Psoas muscle (tissue), 7 donors: ENCODE measurements at regions not wholly inside any gene's neighbourhood (a gene's known extent, or its start where the extent isn't known, plus 50 kb on each side); places are given as distances from the start of the nearest gene placed in this dataset.
"Not testable (repeated sequence)": the region's sequence is repeated elsewhere in the genome, so short reads cannot be mapped to it uniquely, and the experiment has no call there.

Source experiments
- ATAC-seq, 4 donors: fragments of 200-7000 bp; cut with Tn5 transposase; one replicate each; pipeline ENCODE4 v1.9.1; 2020; ENCODE audit warnings: moderate library complexity in 3 of 4, mild to moderate bottlenecking in 2 of 4
- DNase-seq, 2 donors: peaks; one replicate each; pipeline ENCODE4 v3.0.0-alpha.2; 2020
- H3K27ac ChIP-seq: fragments of 200-600 bp; one replicate; pipeline ENCODE4 v1.8.0; 2022
- H3K27me3 ChIP-seq, 3 donors: fragments of 200-600 bp in 1 of 3; one replicate each; pipeline versions ENCODE4 v1.6.1 to v1.8.0; 2013 to 2022; ENCODE audit warnings: low read length in 2 of 3, mild to moderate bottlenecking in 2 of 3, moderate library complexity in 1 of 3; ENCODE audit not compliant: insufficient read depth in 3 of 3
- H3K36me3 ChIP-seq, 2 donors: fragments of 200-600 bp in 1 of 2; one replicate each; pipeline versions ENCODE4 v1.6.1 to v1.8.0; 2013 to 2022; ENCODE audit warnings: low read depth in 1 of 2, mild to moderate bottlenecking in 1 of 2, moderate library complexity in 1 of 2; ENCODE audit not compliant: insufficient read depth in 1 of 2
- H3K4me1 ChIP-seq: fragments of 200-600 bp; one replicate; pipeline ENCODE4 v1.8.0; 2022
- H3K4me3 ChIP-seq: fragments of 200-600 bp; one replicate; pipeline ENCODE4 v1.8.0; 2022; ENCODE audit warnings: mild to moderate bottlenecking
- H3K9me3 ChIP-seq: fragments of 200-600 bp; one replicate; pipeline ENCODE4 v1.8.0; 2022
- CTCF ChIP-seq: fragments of 200-600 bp; IDR thresholded peaks from one replicate; pipeline ENCODE4 v1.8.0; 2022; ENCODE audit warnings: antibody characterized with exemption
- WGBS, 3 donors: extraction: QIAGEN DNeasy Blood & Tissue Kit; methylation state at CpG; one replicate each; pipeline versions ENCODE4 v1.1.6 to v1.1.7; 2013; 5-methylcytosine and 5-hydroxymethylcytosine counted together
- intact Hi-C, 2 donors: fragments of 100-400 bp; cut with DNase I; formaldehyde crosslinking; loops; one replicate each; pipeline versions ENCODE4 v1.11.0 to v1.14.2; 2022
- donor health status: healthy with polysubstance abuse.
- donor health status: DM: no; HTN: no; CAD: no; lungs with moderate emphysema.
- donor health status: Bipolar disorder and iron deficiency.
- donor health status: healthy.
- donor health status: DM: yes; HTN: yes; CAD: no.
- donor health status: DM: no; HTN: no; CAD: no.
- donor health status: DM: yes; HTN: yes; CAD: no.

- no peaks in the 10 kb centered on the region for H3K27me3 ChIP-seq
- no peaks in the 10 kb centered on the region for H3K9me3 ChIP-seq
- no peaks in the 10 kb centered on the region for H3K4me1 ChIP-seq
- ATAC-seq (no peak), DNase-seq (no peak)
- no peak for TF ChIP-seq CTCF
- no peaks in the 10 kb centered on the region for H3K36me3 ChIP-seq
- no peak overlapping the region for H3K4me3 ChIP-seq
- no peak overlapping the region for H3K27ac ChIP-seq
- intact Hi-C loops = no loop called here
Observed at GRCh38 chr5:42267091-42267490, 156.1 kb upstream of the GHR start.

GRCh38 chr5:42268170-42268569 lies 155.1 kb upstream of the GHR start:
- H3K9me3 ChIP-seq, H3K4me3 ChIP-seq, intact Hi-C loops, H3K4me1 ChIP-seq, H3K27ac ChIP-seq, DNase-seq, ATAC-seq, H3K27me3 ChIP-seq, H3K36me3 ChIP-seq: not testable (repeated sequence)
- WGBS, 3 donors = 88 to 94% (median 91%) methylated on average over 1 of the region's 1 CpG

GRCh38 chr5:42268630-42269029 lies 154.6 kb upstream of the GHR start:
- Histone ChIP-seq H3K4me3 (no peak overlapping the region), H3K27ac (no peak overlapping the region), H3K27me3 (no peaks in the 10 kb centered on the region), H3K36me3 (no peaks in the 10 kb centered on the region), H3K4me1 (no peaks in the 10 kb centered on the region), H3K9me3 (no peaks in the 10 kb centered on the region)
- WGBS, 3 donors = 73 to 79% (median 76%) methylated on average over 2 of the region's 2 CpGs
- no peak for ATAC-seq
- no peak for DNase-seq
- TF ChIP-seq CTCF = no peak
- intact Hi-C loops = no loop called here

- H3K27me3 ChIP-seq = no peaks in the 10 kb centered on the region
- H3K4me3 ChIP-seq = no peak overlapping the region
- no peaks in the 10 kb centered on the region for H3K36me3 ChIP-seq
- H3K4me1 ChIP-seq = no peaks in the 10 kb centered on the region
- intact Hi-C loops = no loop called here
- TF ChIP-seq CTCF = no peak
- WGBS, 3 donors = 56 to 64% (median 60%) methylated on average over 2 of the region's 2 CpGs
- peak in 1 of 2 donors; percentile 44 for DNase-seq
- no peaks in the 10 kb centered on the region for H3K9me3 ChIP-seq
- H3K27ac ChIP-seq = no peak overlapping the region
- ATAC-seq = no peak
Observed at GRCh38 chr5:42270771-42271170, 152.5 kb upstream of the GHR start.

GRCh38 chr5:42274913-42275312 lies 148.3 kb upstream of the GHR start:
- DNase-seq = no peak
- H3K4me3 ChIP-seq = no peak overlapping the region
- intact Hi-C loops = no loop called here
- no peak for ATAC-seq
- no peak overlapping the region for H3K27ac ChIP-seq
- H3K4me1 ChIP-seq = no peaks in the 10 kb centered on the region
- H3K27me3 ChIP-seq = no peaks in the 10 kb centered on the region
- no peaks in the 10 kb centered on the region for H3K36me3 ChIP-seq
- WGBS, 3 donors = 11 to 22% (median 17%) methylated on average over 1 of the region's 1 CpG
- TF ChIP-seq CTCF = no peak
- H3K9me3 ChIP-seq = no peaks in the 10 kb centered on the region
